ENCODE measurements at regions not wholly inside any gene's neighbourhood (a gene's known extent, or its start where the extent isn't known, plus 50 kb on each side); places are given as distances from the start of the nearest gene placed in this dataset.

DNA sequence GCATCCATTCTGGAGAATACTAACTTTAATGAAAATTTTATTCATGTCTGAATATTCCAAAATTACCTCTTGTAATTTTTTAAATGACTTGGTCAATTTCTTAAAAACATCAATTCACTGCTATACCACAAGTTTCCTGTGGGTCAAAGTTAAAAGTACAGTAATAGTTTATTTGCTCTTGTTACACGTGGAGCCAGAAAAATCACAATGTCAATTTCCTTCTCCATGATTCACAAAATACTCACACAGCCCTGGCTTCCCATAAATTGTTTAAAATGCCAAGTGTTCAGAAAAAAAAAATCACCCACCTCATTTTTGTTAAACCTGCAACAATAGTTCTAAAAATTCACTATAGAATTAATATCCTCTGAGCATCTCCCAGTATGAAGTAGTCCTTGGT lies 139.5 kb upstream of the GRM3 start:
- Histone ChIP-seq H3K4me2 (ENCODE audit: insufficient read depth in 1 of 2, low read depth in 2 of 2, low read length in 2 of 2) (no peak overlapping the region), H4K91ac (replicated peaks; ENCODE audit: insufficient read length, low read length) (no peak overlapping the region), H3K9ac (replicated peaks in 1 of 4; ENCODE audit: extremely low read depth in 1 of 4, low read depth in 3 of 4, low read length in 3 of 4) (no peak overlapping the region), H4K5ac (ENCODE audit: insufficient read length, low read depth, low read length) (no peak overlapping the region), H2AFZ (ENCODE audit: low read length) (no peak overlapping the region), H2AK5ac (ENCODE audit: low read depth, low read length) (no peak overlapping the region), H3K79me1 (ENCODE audit: low read depth, low read length) (no peaks in the 10 kb centered on the region), H3K27me3 (replicated peaks in 1 of 4; ENCODE audit: control insufficient read depth in 3 of 4, extremely low read depth in 1 of 4, insufficient read depth in 3 of 4, low read length in 3 of 4) (no peaks in the 10 kb centered on the region), H4K8ac (ENCODE audit: extremely low read depth, insufficient read depth, low read length) (no peak overlapping the region), H3K79me2 (ENCODE audit: control insufficient read depth in 1 of 2, insufficient read depth in 2 of 2, low read length in 2 of 2) (no peaks in the 10 kb centered on the region), H3K4ac (replicated peaks; ENCODE audit: insufficient read length, low read depth, low read length) (no peak overlapping the region), H2BK120ac (replicated peaks; ENCODE audit: low read depth, low read length) (no peak overlapping the region), H3K4me1 (replicated peaks in 1 of 4; ENCODE audit: control insufficient read depth in 3 of 4, insufficient read depth in 4 of 4, low read length in 3 of 4) (no peaks in the 10 kb centered on the region), H2BK12ac (ENCODE audit: low read depth, low read length) (no peak overlapping the region), H3K9me3 (ENCODE audit: insufficient read depth in 2 of 2, low read depth in 1 of 2, low read length in 1 of 2) (no peaks in the 10 kb centered on the region), H3K27ac (ENCODE audit: low read depth, low read length) (no peak overlapping the region), H4K20me1 (replicated peaks in 1 of 2; ENCODE audit: control insufficient read depth in 1 of 2, insufficient read depth in 2 of 2, low read length in 2 of 2) (no peaks in the 10 kb centered on the region), H2BK5ac (ENCODE audit: low read depth, low read length) (no peak overlapping the region), H3K18ac (ENCODE audit: extremely low read depth, low read length) (no peak overlapping the region), H3K56ac (replicated peaks; ENCODE audit: insufficient read length, low read depth, low read length) (no peak overlapping the region), H3K14ac (ENCODE audit: insufficient read length) (no peak overlapping the region), H3K4me3 (ENCODE audit: extremely low read depth in 1 of 4, insufficient read depth in 2 of 4, low read depth in 3 of 4, low read length in 4 of 4) (no peak overlapping the region), H2BK20ac (ENCODE audit: low read length) (no peak overlapping the region), H3K36me3 (ENCODE audit: control insufficient read depth in 2 of 4, insufficient read depth in 4 of 4, low read length in 3 of 4) (no peaks in the 10 kb centered on the region), H2BK15ac (ENCODE audit: low read length) (no peak overlapping the region), H3K23me2 (ENCODE audit: low read depth, low read length) (no peaks in the 10 kb centered on the region), H3K23ac (ENCODE audit: insufficient read length) (no peak overlapping the region)
- FAIRE-seq (no peak), DNase-seq (ENCODE audit: low read depth in 1 of 2, low spot score in 2 of 2) (no peak)
- 90% methylated on average over 1 of the region's 1 CpG; no CpG with 5 or more reads in 1 of the 2 experiments for WGBS, 2 experiments (ENCODE audit: extremely low coverage in 1 of 2, insufficient coverage in 1 of 2, insufficient read length in 1 of 2, insufficient replicate concordance in 2 of 2, low coverage in 1 of 2, low lambda C conversion rate in 2 of 2, missing lambda C conversion rate in 1 of 2)
- ChIA-PET CTCF (ENCODE audit: partially characterized antibody) (no interaction called here), POLR2A (ENCODE audit: partially characterized antibody) (no interaction called here)
- TF ChIP-seq CBX8 (IDR thresholded peaks at IDR 0.05; ENCODE audit: borderline replicate concordance, low read depth, low read length) = no peak
- TF ChIP-seq BCL11A (IDR thresholded peaks at IDR 0.05; ENCODE audit: low read depth in 2 of 2, low read length in 2 of 2) = no peak
- TF ChIP-seq SIN3A (conservative IDR thresholded peaks at IDR 0.05 in 1 of 2, IDR thresholded peaks at IDR 0.05 in 1 of 2; ENCODE audit: low read depth in 1 of 2, low read length in 2 of 2) = no peak
- no peak for TF ChIP-seq CHD2 (IDR thresholded peaks at IDR 0.05; ENCODE audit: low read length)
- TF ChIP-seq SP2 (IDR thresholded peaks at IDR 0.05; ENCODE audit: low read length) = no peak
- no peak for TF ChIP-seq FOSL1 (IDR thresholded peaks at IDR 0.05; ENCODE audit: insufficient read depth, low read depth, low read length)
- no peak for TF ChIP-seq NRF1 (IDR thresholded peaks at IDR 0.05; ENCODE audit: low read depth, low read length)
- no peak for TF ChIP-seq TBP (IDR thresholded peaks at IDR 0.05; ENCODE audit: low read depth, low read length)

All from H1 (cell line).